Keratinocyte (primary cell): ENCODE measurements at regions not wholly inside any gene's neighbourhood (a gene's known extent, or its start where the extent isn't known, plus 50 kb on each side); places are given as distances from the start of the nearest gene placed in this dataset.

Experiments used
- DNase-seq: peaks from one replicate; pipeline ENCODE4 v3.0.0-alpha.2; 2011; ENCODE audit warnings: low read depth, missing footprints, low spot score
- FAIRE-seq: peaks from 2 replicates; lab custom pipeline; 2011; peaks lifted over from hg19 to GRCh38; lab: Jason Lieb, UNC
- H2AFZ ChIP-seq: 2 replicates; pipeline ENCODE4 v1.6.0; 2012; ENCODE audit warnings: low read length, control low read depth, inconsistent platforms; ENCODE audit not compliant: control insufficient read depth
- H3K27ac ChIP-seq: 2 replicates; pipeline ENCODE4 v1.5.1; 2011; ENCODE audit warnings: low read length; ENCODE audit not compliant: control insufficient read depth, insufficient read depth
- H3K27me3 ChIP-seq: 3 replicates; pipeline ENCODE4 v1.6.0; 2011; ENCODE audit warnings: low read length; ENCODE audit not compliant: control insufficient read depth, insufficient read depth; ENCODE audit errors: extremely low read depth
- H3K36me3 ChIP-seq, 2 experiments: 2 replicates in 1 of 2; 3 replicates in 1 of 2; pipeline ENCODE4 v1.5.1; 2011; ENCODE audit warnings: low read length in 2 of 2, mild to moderate bottlenecking in 1 of 2; ENCODE audit not compliant: control insufficient read depth in 2 of 2, insufficient read depth in 2 of 2; ENCODE audit errors: extremely low read depth in 1 of 2
- H3K4me1 ChIP-seq: 3 replicates; pipeline ENCODE4 v1.5.1; 2011; ENCODE audit warnings: low read length; ENCODE audit not compliant: control insufficient read depth, insufficient read depth; ENCODE audit errors: extremely low read depth
- H3K4me2 ChIP-seq: 3 replicates; pipeline ENCODE4 v1.6.0; 2011; ENCODE audit warnings: low read depth, low read length; ENCODE audit not compliant: control insufficient read depth, insufficient read depth; ENCODE audit errors: extremely low read depth
- H3K4me3 ChIP-seq, 3 experiments: fragments of 200-600 bp in 1 of 3; sonication (generic) in 1 of 3; 2 replicates in 2 of 3; 3 replicates in 1 of 3; pipeline ENCODE4 v1.5.1; 2011 to 2016; ENCODE audit warnings: low read length in 3 of 3, mild to moderate bottlenecking in 3 of 3, control low read depth in 2 of 3, inconsistent platforms in 1 of 3, low read depth in 1 of 3, mixed read lengths in 1 of 3, mixed run types in 1 of 3, moderate library complexity in 1 of 3; ENCODE audit not compliant: control insufficient read depth in 2 of 3, insufficient read depth in 2 of 3; ENCODE audit errors: extremely low read depth in 1 of 3
- H3K79me2 ChIP-seq: 2 replicates; pipeline ENCODE4 v1.6.0; 2012; ENCODE audit warnings: low read length; ENCODE audit not compliant: control insufficient read depth, insufficient read depth
- H3K9ac ChIP-seq: 3 replicates; pipeline ENCODE4 v1.6.0; 2011; ENCODE audit warnings: low read length; ENCODE audit not compliant: control insufficient read depth, insufficient read depth; ENCODE audit errors: extremely low read depth
- H3K9me1 ChIP-seq: 3 replicates; pipeline ENCODE4 v1.6.0; 2011; ENCODE audit warnings: low read length; ENCODE audit not compliant: control insufficient read depth, insufficient read depth; ENCODE audit errors: extremely low read depth
- H3K9me3 ChIP-seq: 2 replicates; pipeline ENCODE4 v1.5.1; 2012; ENCODE audit warnings: low read depth, low read length; ENCODE audit not compliant: control insufficient read depth
- H4K20me1 ChIP-seq: 3 replicates; pipeline ENCODE4 v1.6.0; 2011; ENCODE audit warnings: low read length; ENCODE audit not compliant: control insufficient read depth, insufficient read depth; ENCODE audit errors: extremely low read depth
- EZH2 ChIP-seq: IDR thresholded peaks from one replicate; pipeline ENCODE4 v1.6.1; 2012; ENCODE audit warnings: inconsistent platforms, mild to moderate bottlenecking, low read length, moderate library complexity
- dilution Hi-C: fragments of 300-500 bp; cut with MboI; formaldehyde crosslinking; loops from one replicate; pipeline ENCODE4 v1.7.0; 2020; ENCODE audit warnings: low sequenced_read_pairs; ENCODE audit not compliant: extremely low pct_ligation_motif_present
- TF ChIP-seq, protein P1 (sequence below), 3 experiments: IDR thresholded peaks in 1 of 3; conservative IDR thresholded peaks in 1 of 3; optimal IDR thresholded peaks in 1 of 3; 2 replicates in 2 of 3; 3 replicates in 1 of 3; pipeline versions ENCODE3 to v1.5.1; 2011; ENCODE audit warnings: low read length in 3 of 3, mild to moderate bottlenecking in 3 of 3, moderate library complexity in 2 of 3, control low read depth in 1 of 3, inconsistent platforms in 1 of 3; ENCODE audit not compliant: insufficient read depth in 2 of 3; ENCODE audit errors: extremely low read depth in 1 of 3

- H3K9ac ChIP-seq = no peak overlapping the region
- H3K27ac ChIP-seq = no peak overlapping the region
- no peak for DNase-seq
- no peaks in the 10 kb centered on the region for H3K9me1 ChIP-seq
- TF ChIP-seq, protein P1, sequence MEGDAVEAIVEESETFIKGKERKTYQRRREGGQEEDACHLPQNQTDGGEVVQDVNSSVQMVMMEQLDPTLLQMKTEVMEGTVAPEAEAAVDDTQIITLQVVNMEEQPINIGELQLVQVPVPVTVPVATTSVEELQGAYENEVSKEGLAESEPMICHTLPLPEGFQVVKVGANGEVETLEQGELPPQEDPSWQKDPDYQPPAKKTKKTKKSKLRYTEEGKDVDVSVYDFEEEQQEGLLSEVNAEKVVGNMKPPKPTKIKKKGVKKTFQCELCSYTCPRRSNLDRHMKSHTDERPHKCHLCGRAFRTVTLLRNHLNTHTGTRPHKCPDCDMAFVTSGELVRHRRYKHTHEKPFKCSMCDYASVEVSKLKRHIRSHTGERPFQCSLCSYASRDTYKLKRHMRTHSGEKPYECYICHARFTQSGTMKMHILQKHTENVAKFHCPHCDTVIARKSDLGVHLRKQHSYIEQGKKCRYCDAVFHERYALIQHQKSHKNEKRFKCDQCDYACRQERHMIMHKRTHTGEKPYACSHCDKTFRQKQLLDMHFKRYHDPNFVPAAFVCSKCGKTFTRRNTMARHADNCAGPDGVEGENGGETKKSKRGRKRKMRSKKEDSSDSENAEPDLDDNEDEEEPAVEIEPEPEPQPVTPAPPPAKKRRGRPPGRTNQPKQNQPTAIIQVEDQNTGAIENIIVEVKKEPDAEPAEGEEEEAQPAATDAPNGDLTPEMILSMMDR (optimal IDR thresholded peaks at IDR 0.05 in 1 of 3, IDR thresholded peaks at IDR 0.05 in 1 of 3, conservative IDR thresholded peaks at IDR 0.05 in 1 of 3; ENCODE audit: extremely low read depth in 1 of 3, insufficient read depth in 2 of 3, low read length in 3 of 3) = no peak
- no peak for TF ChIP-seq EZH2
- H2AFZ ChIP-seq = no peak overlapping the region
- dilution Hi-C loops = no loop called here
- H3K79me2 ChIP-seq = no peaks in the 10 kb centered on the region
- H3K4me3 ChIP-seq = no peak overlapping the region
- no peak for FAIRE-seq
- H4K20me1 ChIP-seq = no peaks in the 10 kb centered on the region
- H3K9me3 ChIP-seq = no peaks in the 10 kb centered on the region
- H3K36me3 ChIP-seq = no peaks in the 10 kb centered on the region
- no peaks in the 10 kb centered on the region for H3K4me1 ChIP-seq
- H3K4me2 ChIP-seq = no peak overlapping the region
- no peaks in the 10 kb centered on the region for H3K27me3 ChIP-seq
These were observed 168.5 kb upstream of the USP38 start for GRCh38 chr4:143016171-143016570.

GRCh38 chr4:143017210-143017609 is 167.5 kb upstream of the USP38 start:
- Histone ChIP-seq H3K4me1 (no peaks in the 10 kb centered on the region), H4K20me1 (no peaks in the 10 kb centered on the region), H2AFZ (no peak overlapping the region), H3K9me3 (no peaks in the 10 kb centered on the region), H3K9ac (no peak overlapping the region), H3K79me2 (no peaks in the 10 kb centered on the region), H3K36me3 (no peaks in the 10 kb centered on the region), H3K27ac (no peak overlapping the region), H3K9me1 (no peaks in the 10 kb centered on the region), H3K4me2 (no peak overlapping the region), H3K27me3 (no peaks in the 10 kb centered on the region), H3K4me3 (no peak overlapping the region)
- DNase-seq (no peak), FAIRE-seq (no peak)
- TF ChIP-seq, protein P1 (optimal IDR thresholded peaks at IDR 0.05 in 1 of 3, IDR thresholded peaks at IDR 0.05 in 1 of 3, conservative IDR thresholded peaks at IDR 0.05 in 1 of 3; ENCODE audit: extremely low read depth in 1 of 3, insufficient read depth in 2 of 3, low read length in 3 of 3) = no peak
- TF ChIP-seq EZH2 = no peak
- dilution Hi-C loops = no loop called here
